Gastroesophageal sphincter (tissue), 4 donors: ENCODE measurements at regions not wholly inside any gene's neighbourhood (a gene's known extent, or its start where the extent isn't known, plus 50 kb on each side); places are given as distances from the start of the nearest gene placed in this dataset.
"Not testable (repeated sequence)": the region's sequence is repeated elsewhere in the genome, so short reads cannot be mapped to it uniquely, and the experiment has no call there.

Source experiments
- ATAC-seq: fragments of 150-250 bp; one replicate; pipeline ENCODE4 v1.9.1; 2016; ENCODE audit warnings: mild to moderate bottlenecking, moderate library complexity
- H3K27ac ChIP-seq, 4 donors: fragments of 200-600 bp; sonication (generic) in 3 of 4; 1 replicate in 3 of 4; 2 replicates in 1 of 4; pipeline ENCODE4 v1.5.1; 2016 to 2019
- H3K27me3 ChIP-seq: fragments of 200-600 bp; sonication (generic); one replicate; pipeline ENCODE4 v1.5.1; 2019
- H3K36me3 ChIP-seq, 2 donors: fragments of 200-600 bp; sonication (generic); one replicate each; pipeline ENCODE4 v1.5.1; 2019; ENCODE audit warnings: control low read depth in 1 of 2
- H3K4me1 ChIP-seq, 3 donors: fragments of 200-600 bp; sonication (generic); 1 replicate in 2 of 3; 2 replicates in 1 of 3; pipeline ENCODE4 v1.5.1; 2016 to 2019; ENCODE audit warnings: control low read depth in 2 of 3
- H3K4me3 ChIP-seq, 2 donors: fragments of 200-600 bp; sonication (generic); one replicate each; pipeline ENCODE4 v1.5.1; 2019; ENCODE audit warnings: mild to moderate bottlenecking in 1 of 2, moderate library complexity in 1 of 2
- H3K9me3 ChIP-seq, 3 donors: fragments of 200-600 bp; sonication (generic); one replicate each; pipeline ENCODE4 v1.5.1; 2017 to 2019; ENCODE audit warnings: control low read depth in 2 of 3
- CTCF ChIP-seq, 4 experiments: fragments of 200-600 bp in 2 of 4; fragments of 450-650 bp in 2 of 4; sonication (generic) in 1 of 4; IDR thresholded peaks; one replicate each; pipeline ENCODE4 v1.5.1; 2017 to 2019; ENCODE audit warnings: antibody characterized with exemption in 4 of 4, mild to moderate bottlenecking in 2 of 4, moderate library complexity in 2 of 4
- EP300 ChIP-seq: sonication (generic); formaldehyde crosslinking; IDR thresholded peaks from one replicate; pipeline ENCODE4 v1.6.1; 2017; ENCODE audit warnings: antibody characterized with exemption, mild to moderate bottlenecking
- POLR2A ChIP-seq, 2 donors: fragments of 450-650 bp; IDR thresholded peaks; one replicate each; pipeline ENCODE4 v1.6.1; 2017; ENCODE audit warnings: antibody characterized with exemption in 2 of 2, mild to moderate bottlenecking in 2 of 2, moderate library complexity in 1 of 2
- POLR2AphosphoS5 ChIP-seq: sonication (generic); formaldehyde crosslinking; IDR thresholded peaks from one replicate; pipeline ENCODE4 v1.6.1; 2017; ENCODE audit warnings: antibody characterized with exemption
- WGBS, 2 donors: methylation state at CpG; one replicate each; pipeline ENCODE4 v1.1.5; 2018; ENCODE audit warnings: low coverage in 1 of 2; 5-methylcytosine and 5-hydroxymethylcytosine counted together

- no peak overlapping the region for H3K4me3 ChIP-seq
- H3K27me3 ChIP-seq: no peaks in the 10 kb centered on the region
- 78 to 100% methylated on average over 1 of the region's 1 CpG for WGBS, 2 donors
- no peaks in the 10 kb centered on the region for H3K9me3 ChIP-seq
- TF ChIP-seq POLR2A (IDR thresholded peaks at IDR 0.05) (no peak), CTCF (IDR thresholded peaks at IDR 0.05) (no peak), POLR2AphosphoS5 (no peak), EP300 (no peak)
- no peaks in the 10 kb centered on the region for H3K36me3 ChIP-seq
- no peak overlapping the region for H3K27ac ChIP-seq
- ATAC-seq: no peak
- no peaks in the 10 kb centered on the region for H3K4me1 ChIP-seq
Measured at GRCh38 chr20:6339176-6339575, 216.3 kb upstream of the FERMT1 start.

- Histone ChIP-seq H3K4me3 (no peak overlapping the region), H3K27me3 (no peaks in the 10 kb centered on the region), H3K4me1 (no peaks in the 10 kb centered on the region), H3K9me3 (peaks cover 0 to 4% (median 0%) of the 10 kb centered on the region in 3 donors), H3K36me3 (no peaks in the 10 kb centered on the region), H3K27ac (no peak overlapping the region)
- no peak for TF ChIP-seq CTCF (IDR thresholded peaks at IDR 0.05)
- no peak for TF ChIP-seq POLR2AphosphoS5
- TF ChIP-seq EP300: no peak
- TF ChIP-seq POLR2A (IDR thresholded peaks at IDR 0.05): no peak
- WGBS, 2 donors: 90% methylated on average over 2 of the region's 5 CpGs; no CpG with 5 or more reads in 1 of the 2 donors
- no peak for ATAC-seq
Measured at GRCh38 chr20:6333110-6333509, 210.3 kb upstream of the FERMT1 start.

GRCh38 chr20:6321235-6321634, 198.4 kb upstream of the FERMT1 start:
- H3K27me3 ChIP-seq, H3K27ac ChIP-seq, H3K9me3 ChIP-seq, ATAC-seq, H3K4me1 ChIP-seq, H3K4me3 ChIP-seq, H3K36me3 ChIP-seq: not testable (repeated sequence)
- WGBS, 2 donors: 100% methylated on average over 1 of the region's 20 CpGs; no CpG with 5 or more reads in 1 of the 2 donors

GRCh38 chr20:6311841-6312655, 189.2 kb upstream of the FERMT1 start:
- ATAC-seq: no peak
- Histone ChIP-seq H3K4me3 (no peak overlapping the region), H3K27me3 (no peaks in the 10 kb centered on the region), H3K36me3 (no peaks in the 10 kb centered on the region), H3K27ac (no peak overlapping the region), H3K4me1 (no peaks in the 10 kb centered on the region), H3K9me3 (peaks cover 0 to 26% (median 0%) of the 10 kb centered on the region in 3 donors)
- no peak for TF ChIP-seq POLR2A (IDR thresholded peaks at IDR 0.05)
- no peak for TF ChIP-seq CTCF (IDR thresholded peaks at IDR 0.05)
- TF ChIP-seq POLR2AphosphoS5: no peak
- no peak for TF ChIP-seq EP300
- WGBS, 2 donors: 60 to 80% methylated on average over 1 to 3 of the region's 4 CpGs

- H3K4me1 ChIP-seq: no peaks in the 10 kb centered on the region
- no peak for ATAC-seq
- no peak overlapping the region for H3K4me3 ChIP-seq
- H3K27me3 ChIP-seq: no peaks in the 10 kb centered on the region
- H3K36me3 ChIP-seq: no peaks in the 10 kb centered on the region
- no peak overlapping the region for H3K27ac ChIP-seq
- H3K9me3 ChIP-seq: peaks cover 0 to 26% (median 0%) of the 10 kb centered on the region in 3 donors
- 67% methylated on average over 1 of the region's 1 CpG; no CpG with 5 or more reads in 1 of the 2 donors for WGBS, 2 donors
- no peak for TF ChIP-seq POLR2A (IDR thresholded peaks at IDR 0.05)
- no peak for TF ChIP-seq EP300
- no peak for TF ChIP-seq CTCF (IDR thresholded peaks at IDR 0.05)
- TF ChIP-seq POLR2AphosphoS5: no peak
Measured at GRCh38 chr20:6311097-6311496, 188.3 kb upstream of the FERMT1 start.
